ENCODE measurements at regions not wholly inside any gene's neighbourhood (a gene's known extent, or its start where the extent isn't known, plus 50 kb on each side); places are given as distances from the start of the nearest gene placed in this dataset.

GRCh38 chr4:123507376-123507775 lies 110.8 kb downstream of the SPRY1 start:
- no peaks in the 10 kb centered on the region for H4K20me1 ChIP-seq (ENCODE audit: control insufficient read depth, extremely low read depth, insufficient read depth, low read length)

GRCh38 chr4:123510221-123510620 lies 113.6 kb downstream of the SPRY1 start:
- Histone ChIP-seq H3K4me1 (ENCODE audit: control insufficient read depth, extremely low read depth, insufficient read depth, low read length) (no peaks in the 10 kb centered on the region), H3K4me3 (replicated peaks in 1 of 4; ENCODE audit: control extremely low read depth in 1 of 4, insufficient read depth in 1 of 4, low read depth in 3 of 4, low read length in 4 of 4) (no peak overlapping the region), H3K27ac (ENCODE audit: insufficient read depth, low read length) (no peak overlapping the region), H3K36me3 (ENCODE audit: control insufficient read depth, insufficient read depth, low read length) (no peaks in the 10 kb centered on the region), H3K9ac (ENCODE audit: insufficient read depth, low read length) (no peak overlapping the region), H3K27me3 (ENCODE audit: control insufficient read depth, insufficient read depth, low read length) (no peaks in the 10 kb centered on the region), H2AFZ (ENCODE audit: low read length) (no peak overlapping the region), H4K20me1 (ENCODE audit: control insufficient read depth, extremely low read depth, insufficient read depth, low read length) (no peaks in the 10 kb centered on the region), H3K9me3 (ENCODE audit: control insufficient read depth, insufficient read depth, low read depth, low read length) (no peaks in the 10 kb centered on the region), H3K4me2 (ENCODE audit: extremely low read depth, insufficient read depth, low read length) (no peak overlapping the region), H3K79me2 (ENCODE audit: control insufficient read depth, insufficient read depth, low read length) (no peaks in the 10 kb centered on the region)
- DNase-seq (ENCODE audit: low read depth in 2 of 2): no peak
- TF ChIP-seq EZH2 (IDR thresholded peaks at IDR 0.05; ENCODE audit: low read length, missing control alignments) (no peak), CTCF (conservative IDR thresholded peaks at IDR 0.05 in 1 of 2, IDR thresholded peaks at IDR 0.05 in 1 of 2; ENCODE audit: low read depth in 1 of 2, low read length in 2 of 2) (no peak)

More at GRCh38 chr4:123507376-123507775, 110.8 kb downstream of the SPRY1 start:
- Histone ChIP-seq H3K4me1 (ENCODE audit: control insufficient read depth, extremely low read depth, insufficient read depth, low read length) (no peaks in the 10 kb centered on the region), H3K27ac (ENCODE audit: insufficient read depth, low read length) (no peak overlapping the region), H3K27me3 (ENCODE audit: control insufficient read depth, insufficient read depth, low read length) (no peaks in the 10 kb centered on the region), H3K9ac (ENCODE audit: insufficient read depth, low read length) (no peak overlapping the region), H3K9me3 (ENCODE audit: control insufficient read depth, insufficient read depth, low read depth, low read length) (no peaks in the 10 kb centered on the region), H3K4me3 (replicated peaks in 1 of 4; ENCODE audit: control extremely low read depth in 1 of 4, insufficient read depth in 1 of 4, low read depth in 3 of 4, low read length in 4 of 4) (no peak overlapping the region), H3K4me2 (ENCODE audit: extremely low read depth, insufficient read depth, low read length) (no peak overlapping the region), H3K36me3 (ENCODE audit: control insufficient read depth, insufficient read depth, low read length) (no peaks in the 10 kb centered on the region), H3K79me2 (ENCODE audit: control insufficient read depth, insufficient read depth, low read length) (no peaks in the 10 kb centered on the region), H2AFZ (ENCODE audit: low read length) (no peak overlapping the region)
- TF ChIP-seq CTCF (conservative IDR thresholded peaks at IDR 0.05 in 1 of 2, IDR thresholded peaks at IDR 0.05 in 1 of 2; ENCODE audit: low read depth in 1 of 2, low read length in 2 of 2) (no peak), EZH2 (IDR thresholded peaks at IDR 0.05; ENCODE audit: low read length, missing control alignments) (no peak)
- DNase-seq (ENCODE audit: low read depth in 2 of 2): no peak

- Histone ChIP-seq H4K20me1 (ENCODE audit: control insufficient read depth, extremely low read depth, insufficient read depth, low read length) (no peaks in the 10 kb centered on the region), H3K27me3 (ENCODE audit: control insufficient read depth, insufficient read depth, low read length) (no peaks in the 10 kb centered on the region), H3K27ac (ENCODE audit: insufficient read depth, low read length) (no peak overlapping the region), H3K36me3 (ENCODE audit: control insufficient read depth, insufficient read depth, low read length) (no peaks in the 10 kb centered on the region), H3K4me1 (ENCODE audit: control insufficient read depth, extremely low read depth, insufficient read depth, low read length) (no peaks in the 10 kb centered on the region), H3K4me2 (ENCODE audit: extremely low read depth, insufficient read depth, low read length) (no peak overlapping the region), H3K9ac (ENCODE audit: insufficient read depth, low read length) (no peak overlapping the region), H2AFZ (ENCODE audit: low read length) (no peak overlapping the region), H3K9me3 (ENCODE audit: control insufficient read depth, insufficient read depth, low read depth, low read length) (no peaks in the 10 kb centered on the region), H3K4me3 (replicated peaks in 1 of 4; ENCODE audit: control extremely low read depth in 1 of 4, insufficient read depth in 1 of 4, low read depth in 3 of 4, low read length in 4 of 4) (no peak overlapping the region), H3K79me2 (ENCODE audit: control insufficient read depth, insufficient read depth, low read length) (no peaks in the 10 kb centered on the region)
- no peak for DNase-seq (ENCODE audit: low read depth in 2 of 2)
- TF ChIP-seq CTCF (conservative IDR thresholded peaks at IDR 0.05 in 1 of 2, IDR thresholded peaks at IDR 0.05 in 1 of 2; ENCODE audit: low read depth in 1 of 2, low read length in 2 of 2) (no peak), EZH2 (IDR thresholded peaks at IDR 0.05; ENCODE audit: low read length, missing control alignments) (no peak)
These were observed 114.1 kb downstream of the SPRY1 start for GRCh38 chr4:123510659-123511058.

All from fibroblast of lung (primary cell).